ENCODE measurements at regions not wholly inside any gene's neighbourhood (a gene's known extent, or its start where the extent isn't known, plus 50 kb on each side); places are given as distances from the start of the nearest gene placed in this dataset.

GRCh38 chr14:104404922-104405321, 174.6 kb upstream of the C14orf180 start (continued):
- TF ChIP-seq ZNF549 (tag by site-specific recombination; IDR thresholded peaks at IDR 0.05) (no peak), TRIM28 (IDR thresholded peaks at IDR 0.05; ENCODE audit: borderline replicate concordance, low read length) (no peak), ZNF768 (tag by site-specific recombination; IDR thresholded peaks at IDR 0.05) (no peak), ZNF596 (tag by site-specific recombination; IDR thresholded peaks at IDR 0.05) (no peak), FEZF1 (tag by site-specific recombination; IDR thresholded peaks at IDR 0.05) (no peak)

DNA sequence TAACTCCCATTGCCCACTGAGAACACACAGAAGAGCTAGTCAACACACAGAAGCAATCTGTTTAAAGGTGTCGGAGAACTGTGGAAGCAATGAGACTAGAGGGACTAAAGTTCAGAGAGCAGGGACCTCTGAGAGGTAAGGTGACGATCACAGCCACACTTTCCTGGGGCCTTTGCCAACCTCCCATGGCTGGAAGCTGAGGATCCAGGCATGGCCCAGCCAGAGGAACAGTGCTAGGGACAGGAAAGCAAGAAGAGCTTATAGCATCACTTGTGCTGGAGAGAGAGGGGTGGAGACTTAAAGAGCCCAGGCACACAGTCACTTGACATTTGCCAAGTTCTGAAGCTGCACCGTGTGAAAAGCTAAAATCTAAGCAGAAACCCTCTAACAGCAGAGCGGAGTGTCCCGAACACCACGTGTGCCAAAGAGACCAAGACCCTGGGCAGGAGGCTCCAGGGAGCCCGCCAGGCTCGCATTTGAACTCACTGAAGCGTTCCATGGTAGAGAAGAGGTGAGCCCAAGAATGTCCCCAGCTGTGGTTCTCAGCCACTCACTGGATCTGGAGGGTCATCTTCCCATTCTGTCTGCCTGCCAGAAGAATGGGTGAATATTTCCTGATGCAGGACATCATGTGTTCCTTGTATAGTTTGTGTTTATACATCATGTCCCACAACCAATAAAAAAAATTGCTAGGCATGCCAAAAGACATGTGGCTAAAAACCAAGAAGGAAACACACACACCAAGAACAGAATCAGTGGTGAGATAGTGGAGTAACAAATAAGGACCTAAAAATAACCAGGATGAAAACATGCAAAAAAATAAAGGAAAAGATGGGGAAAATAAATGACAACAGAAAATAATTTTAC, 174.0 kb upstream of the C14orf180 start:
- Histone ChIP-seq H3K4me3 (ENCODE audit: low read depth, low read length) (no peak overlapping the region), H3K9me3 (ENCODE audit: control insufficient read depth, insufficient read depth, low read depth, low read length) (no peaks in the 10 kb centered on the region; the same call in 1 of the 2 replicates), H3K4me1 (ENCODE audit: control insufficient read depth, insufficient read depth, low read length) (no peaks in the 10 kb centered on the region), H3K27ac (ENCODE audit: extremely low read depth, low read depth, low read length) (no peak overlapping the region), H3K36me3 (ENCODE audit: control insufficient read depth in 2 of 2, insufficient read depth in 1 of 2, low read length in 2 of 2) (no peaks in the 10 kb centered on the region)
- CTCF ChIA-PET = no interaction called here
- POLR2A ChIA-PET = no interaction called here
- TF ChIP-seq ZNF350 (tag by site-specific recombination; IDR thresholded peaks at IDR 0.05) = no peak
- no peak for TF ChIP-seq PRDM2 (tag by site-specific recombination; IDR thresholded peaks at IDR 0.05; ENCODE audit: borderline replicate concordance)
- no peak for TF ChIP-seq ZBTB48 (tag by site-specific recombination; IDR thresholded peaks at IDR 0.05)
- TF ChIP-seq, protein P1, sequence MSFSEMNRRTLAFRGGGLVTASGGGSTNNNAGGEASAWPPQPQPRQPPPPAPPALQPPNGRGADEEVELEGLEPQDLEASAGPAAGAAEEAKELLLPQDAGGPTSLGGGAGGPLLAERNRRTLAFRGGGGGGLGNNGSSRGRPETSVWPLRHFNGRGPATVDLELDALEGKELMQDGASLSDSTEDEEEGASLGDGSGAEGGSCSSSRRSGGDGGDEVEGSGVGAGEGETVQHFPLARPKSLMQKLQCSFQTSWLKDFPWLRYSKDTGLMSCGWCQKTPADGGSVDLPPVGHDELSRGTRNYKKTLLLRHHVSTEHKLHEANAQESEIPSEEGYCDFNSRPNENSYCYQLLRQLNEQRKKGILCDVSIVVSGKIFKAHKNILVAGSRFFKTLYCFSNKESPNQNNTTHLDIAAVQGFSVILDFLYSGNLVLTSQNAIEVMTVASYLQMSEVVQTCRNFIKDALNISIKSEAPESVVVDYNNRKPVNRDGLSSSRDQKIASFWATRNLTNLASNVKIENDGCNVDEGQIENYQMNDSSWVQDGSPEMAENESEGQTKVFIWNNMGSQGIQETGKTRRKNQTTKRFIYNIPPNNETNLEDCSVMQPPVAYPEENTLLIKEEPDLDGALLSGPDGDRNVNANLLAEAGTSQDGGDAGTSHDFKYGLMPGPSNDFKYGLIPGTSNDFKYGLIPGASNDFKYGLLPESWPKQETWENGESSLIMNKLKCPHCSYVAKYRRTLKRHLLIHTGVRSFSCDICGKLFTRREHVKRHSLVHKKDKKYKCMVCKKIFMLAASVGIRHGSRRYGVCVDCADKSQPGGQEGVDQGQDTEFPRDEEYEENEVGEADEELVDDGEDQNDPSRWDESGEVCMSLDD (tag by site-specific recombination; IDR thresholded peaks at IDR 0.05) = no peak
- no peak for TF ChIP-seq ZSCAN5A (tag by site-specific recombination; IDR thresholded peaks at IDR 0.05)
- TF ChIP-seq, protein P2, sequence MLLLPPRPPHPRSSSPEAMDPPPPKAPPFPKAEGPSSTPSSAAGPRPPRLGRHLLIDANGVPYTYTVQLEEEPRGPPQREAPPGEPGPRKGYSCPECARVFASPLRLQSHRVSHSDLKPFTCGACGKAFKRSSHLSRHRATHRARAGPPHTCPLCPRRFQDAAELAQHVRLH (tag by site-specific recombination; IDR thresholded peaks at IDR 0.05) = no peak
- TF ChIP-seq, protein P3, sequence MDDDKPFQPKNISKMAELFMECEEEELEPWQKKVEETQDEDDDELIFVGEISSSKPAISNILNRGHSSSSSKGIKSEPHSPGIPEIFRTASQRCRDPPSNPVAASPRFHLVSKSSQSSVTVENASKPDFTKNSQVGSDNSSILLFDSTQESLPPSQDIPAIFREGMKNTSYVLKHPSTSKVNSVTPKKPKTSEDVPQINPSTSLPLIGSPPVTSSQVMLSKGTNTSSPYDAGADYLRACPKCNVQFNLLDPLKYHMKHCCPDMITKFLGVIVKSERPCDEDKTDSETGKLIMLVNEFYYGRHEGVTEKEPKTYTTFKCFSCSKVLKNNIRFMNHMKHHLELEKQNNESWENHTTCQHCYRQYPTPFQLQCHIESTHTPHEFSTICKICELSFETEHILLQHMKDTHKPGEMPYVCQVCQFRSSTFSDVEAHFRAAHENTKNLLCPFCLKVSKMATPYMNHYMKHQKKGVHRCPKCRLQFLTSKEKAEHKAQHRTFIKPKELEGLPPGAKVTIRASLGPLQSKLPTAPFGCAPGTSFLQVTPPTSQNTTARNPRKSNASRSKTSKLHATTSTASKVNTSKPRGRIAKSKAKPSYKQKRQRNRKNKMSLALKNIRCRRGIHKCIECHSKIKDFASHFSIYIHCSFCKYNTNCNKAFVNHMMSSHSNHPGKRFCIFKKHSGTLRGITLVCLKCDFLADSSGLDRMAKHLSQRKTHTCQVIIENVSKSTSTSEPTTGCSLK (tag by site-specific recombination; IDR thresholded peaks at IDR 0.05) = no peak
- TF ChIP-seq CTCF (tag by site-specific recombination; IDR thresholded peaks at IDR 0.05) = no peak
- TF ChIP-seq ZNF175 (tag by site-specific recombination; IDR thresholded peaks at IDR 0.05) = no peak
- TF ChIP-seq ZNF530 (tag by site-specific recombination; IDR thresholded peaks at IDR 0.05; ENCODE audit: low read depth) = no peak
- TF ChIP-seq GFI1B (tag by site-specific recombination; IDR thresholded peaks at IDR 0.05) = no peak
- TF ChIP-seq, protein P4, sequence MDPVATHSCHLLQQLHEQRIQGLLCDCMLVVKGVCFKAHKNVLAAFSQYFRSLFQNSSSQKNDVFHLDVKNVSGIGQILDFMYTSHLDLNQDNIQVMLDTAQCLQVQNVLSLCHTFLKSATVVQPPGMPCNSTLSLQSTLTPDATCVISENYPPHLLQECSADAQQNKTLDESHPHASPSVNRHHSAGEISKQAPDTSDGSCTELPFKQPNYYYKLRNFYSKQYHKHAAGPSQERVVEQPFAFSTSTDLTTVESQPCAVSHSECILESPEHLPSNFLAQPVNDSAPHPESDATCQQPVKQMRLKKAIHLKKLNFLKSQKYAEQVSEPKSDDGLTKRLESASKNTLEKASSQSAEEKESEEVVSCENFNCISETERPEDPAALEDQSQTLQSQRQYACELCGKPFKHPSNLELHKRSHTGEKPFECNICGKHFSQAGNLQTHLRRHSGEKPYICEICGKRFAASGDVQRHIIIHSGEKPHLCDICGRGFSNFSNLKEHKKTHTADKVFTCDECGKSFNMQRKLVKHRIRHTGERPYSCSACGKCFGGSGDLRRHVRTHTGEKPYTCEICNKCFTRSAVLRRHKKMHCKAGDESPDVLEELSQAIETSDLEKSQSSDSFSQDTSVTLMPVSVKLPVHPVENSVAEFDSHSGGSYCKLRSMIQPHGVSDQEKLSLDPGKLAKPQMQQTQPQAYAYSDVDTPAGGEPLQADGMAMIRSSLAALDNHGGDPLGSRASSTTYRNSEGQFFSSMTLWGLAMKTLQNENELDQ (tag by site-specific recombination; IDR thresholded peaks at IDR 0.05; ENCODE audit: low read depth) = no peak
- TF ChIP-seq ZNF114 (tag by site-specific recombination; IDR thresholded peaks at IDR 0.05) = no peak

All from HEK293 (cell line).